GM21447 (cell line): ENCODE measurements at regions not wholly inside any gene's neighbourhood (a gene's known extent, or its start where the extent isn't known, plus 50 kb on each side); places are given as distances from the start of the nearest gene placed in this dataset.
A peak's percentile ranks its signal among the peaks of the same experiment; 100 is the strongest.

ENCODE experiments used
- ATAC-seq: cut with Tn5 transposase; IDR thresholded peaks from one replicate; pipeline ENCODE4 v1.9.1; 2021; ENCODE audit not compliant: unreplicated experiment

DNA sequence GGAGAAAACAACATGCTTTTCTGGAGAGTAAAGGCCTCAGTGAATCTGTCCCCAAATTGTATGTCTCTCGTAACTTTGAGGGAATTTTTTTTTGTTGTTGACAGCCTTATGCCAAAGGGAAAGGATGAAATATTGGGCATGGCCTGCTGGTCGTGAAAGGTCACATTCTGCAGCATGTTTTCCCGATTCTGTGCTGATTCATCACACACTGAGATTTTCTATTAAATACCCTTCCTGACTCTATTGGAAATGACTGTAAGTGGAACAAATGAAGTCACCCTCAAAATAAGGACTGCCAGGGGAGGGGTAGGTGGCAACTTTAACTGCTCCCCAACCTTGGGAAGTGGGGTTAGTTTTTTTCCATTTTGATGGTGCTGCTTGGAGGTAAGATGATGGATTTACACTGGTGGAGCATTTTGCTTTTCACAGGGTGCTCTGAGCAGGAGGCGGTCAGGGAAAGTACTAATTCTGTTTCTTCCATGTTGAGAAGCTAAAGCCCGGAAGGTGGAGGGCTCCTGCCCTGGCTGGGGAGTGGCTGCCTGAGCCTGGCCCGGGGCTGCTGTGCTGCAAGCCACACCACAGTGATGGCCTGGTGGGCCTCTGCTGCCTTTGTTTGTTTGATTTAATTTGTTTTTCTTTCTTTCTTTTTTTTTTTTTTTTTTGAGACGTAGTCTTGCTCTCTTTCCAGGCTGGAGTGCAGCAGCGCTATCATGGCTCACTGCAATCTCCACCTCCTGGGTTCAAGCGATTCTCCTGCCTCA, 116.8 kb upstream of the SPATA13 start:
- no peak for ATAC-seq

GRCh38 chr13:24045597-24045996, 114.9 kb upstream of the SPATA13 start:
- no peak for ATAC-seq

DNA sequence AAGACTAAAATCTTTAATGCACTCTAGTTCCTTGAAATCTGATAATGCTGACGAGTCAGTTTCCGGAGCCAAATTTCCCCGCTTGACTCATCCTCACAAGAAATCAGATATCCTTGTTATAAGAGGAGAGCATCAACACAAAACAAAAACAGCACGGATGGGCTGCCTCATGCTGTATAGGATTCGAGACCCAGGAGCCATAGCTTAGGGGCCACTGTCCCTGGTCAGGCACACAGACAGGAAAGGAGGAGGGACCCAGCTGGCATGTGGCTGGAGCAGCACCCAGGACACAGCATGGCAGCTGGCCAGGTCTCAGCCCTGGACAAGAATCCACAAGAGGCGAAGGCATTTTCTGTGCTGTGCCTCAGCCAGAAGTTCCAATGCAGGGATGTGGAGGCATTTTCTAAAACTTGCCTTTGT, 110.2 kb upstream of the SPATA13 start:
- ATAC-seq: no peak

DNA sequence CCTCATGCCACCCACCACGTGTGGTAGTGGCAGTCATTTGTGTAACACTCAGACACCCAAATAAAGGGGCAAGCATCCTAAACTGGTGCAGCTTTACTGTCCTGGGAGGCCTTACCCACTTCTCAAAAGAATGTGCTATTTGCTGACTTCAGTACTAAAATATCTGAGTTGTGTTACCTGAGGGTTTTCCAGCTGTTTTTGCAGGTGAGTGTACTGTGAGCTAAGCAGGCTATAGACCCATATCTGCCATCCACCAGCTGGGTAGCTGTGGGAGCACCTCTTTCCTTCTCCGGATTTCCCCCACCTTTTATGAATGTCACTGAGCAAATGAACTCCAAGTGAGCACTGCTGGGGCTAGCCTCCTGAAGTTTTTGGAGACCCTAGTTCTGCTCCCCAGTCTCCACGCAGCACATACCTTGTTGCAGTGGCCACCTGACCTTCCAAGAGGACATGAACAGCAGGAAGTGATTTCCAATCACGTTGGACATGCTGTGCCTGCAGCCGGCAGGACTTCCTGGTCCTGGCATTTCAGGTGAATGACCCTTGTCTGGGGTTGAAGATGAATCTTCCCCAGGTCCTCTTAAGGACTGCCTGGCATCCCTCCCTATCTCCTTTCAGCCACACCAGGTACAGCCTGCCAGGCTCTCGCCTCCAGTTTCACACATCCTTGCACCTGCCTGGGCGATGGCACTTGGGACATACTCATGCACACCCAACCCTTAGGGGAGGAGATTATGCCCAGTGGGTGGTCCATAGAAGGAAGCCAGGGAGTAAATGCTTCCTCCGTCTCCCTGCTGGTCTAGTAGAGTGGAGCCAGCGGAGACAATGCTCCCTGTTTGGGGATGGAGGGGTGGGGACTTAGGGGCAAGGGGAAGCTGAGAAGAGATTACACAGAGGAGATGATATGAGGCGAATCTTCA, 109.5 kb upstream of the SPATA13 start:
- ATAC-seq: no peak

GRCh38 chr13:24052547-24053518, 107.7 kb upstream of the SPATA13 start:
- no peak for ATAC-seq

DNA sequence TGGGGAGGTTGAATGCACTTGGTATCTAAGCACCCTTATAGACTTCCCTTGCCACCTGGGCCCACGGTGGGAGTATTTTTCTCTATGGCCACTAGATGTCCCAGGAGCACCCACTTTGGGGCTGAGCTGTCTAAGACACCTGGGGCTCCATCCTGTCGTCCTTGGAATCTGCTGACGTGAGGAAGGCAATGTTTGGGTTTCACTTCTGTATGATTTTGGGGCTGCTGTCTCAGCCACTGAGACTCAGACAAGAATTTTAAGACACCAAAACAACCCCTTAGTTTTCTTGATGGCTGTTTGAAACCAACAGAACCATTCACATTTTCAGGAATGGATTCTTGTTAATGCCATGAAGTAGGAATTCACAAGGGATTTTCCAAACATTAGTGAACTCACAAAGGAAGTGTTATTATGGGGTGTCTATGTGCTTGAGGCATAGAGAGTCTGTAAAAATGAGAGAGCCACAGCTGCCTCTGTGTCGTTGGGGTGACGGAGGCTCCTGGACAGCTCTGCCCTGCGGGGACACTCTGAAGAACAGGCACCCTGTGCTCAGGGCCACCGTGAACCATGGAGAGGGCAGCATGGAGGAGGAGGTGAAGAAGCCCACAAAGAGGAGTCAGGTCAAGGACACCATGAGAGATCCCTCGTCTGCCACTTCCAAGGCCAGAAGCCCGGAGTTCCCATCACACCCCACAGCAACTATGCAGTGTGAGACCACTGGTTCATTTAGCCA, 106.8 kb upstream of the SPATA13 start:
- ATAC-seq: peak; percentile 75

DNA sequence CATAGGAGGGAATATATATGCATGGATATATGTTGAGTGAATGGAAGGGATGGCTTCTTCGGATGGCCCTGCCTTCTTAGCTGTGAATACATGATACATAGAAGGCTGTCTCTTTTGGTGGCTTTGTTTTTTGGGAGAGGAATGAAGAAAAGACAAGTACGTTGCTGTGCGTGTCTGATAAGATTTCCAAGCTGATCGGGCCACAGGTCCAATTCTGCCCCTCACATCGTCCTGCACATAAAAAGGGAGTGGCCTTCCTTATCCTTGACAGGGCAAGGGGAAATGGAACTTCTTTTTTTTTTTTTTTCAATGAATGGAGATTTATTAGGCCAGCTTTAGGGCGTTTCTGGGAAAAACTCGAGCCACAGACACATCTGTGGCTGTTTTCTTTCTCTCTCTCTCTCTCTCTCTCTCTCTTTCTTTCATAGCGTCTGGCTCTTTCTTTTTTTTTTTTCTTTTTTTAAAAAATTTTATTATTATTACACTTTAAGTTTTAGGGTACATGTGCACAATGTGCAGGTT, 103.8 kb upstream of the SPATA13 start:
- ATAC-seq: no peak

DNA sequence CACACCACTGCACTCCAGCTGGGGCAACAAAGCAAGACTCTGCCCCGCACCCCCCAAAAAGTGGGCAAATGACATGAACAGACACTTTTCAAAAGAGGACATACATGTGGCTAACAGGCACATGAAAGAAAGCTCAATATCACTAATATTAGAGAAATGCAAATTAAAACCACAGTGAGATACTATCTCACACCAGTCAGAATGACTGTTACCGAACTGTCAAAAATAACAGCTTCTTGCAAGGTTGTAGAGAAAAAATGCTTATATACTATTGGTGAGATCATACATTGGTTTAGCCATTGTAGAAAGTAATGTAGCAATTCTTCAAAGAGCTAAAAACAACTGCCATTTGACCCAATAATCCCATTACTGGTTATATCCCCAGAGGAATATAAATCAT, 99.5 kb upstream of the SPATA13 start:
- ATAC-seq: no peak

GRCh38 chr13:24063281-24063877, 97.1 kb upstream of the SPATA13 start:
- ATAC-seq: no peak

DNA sequence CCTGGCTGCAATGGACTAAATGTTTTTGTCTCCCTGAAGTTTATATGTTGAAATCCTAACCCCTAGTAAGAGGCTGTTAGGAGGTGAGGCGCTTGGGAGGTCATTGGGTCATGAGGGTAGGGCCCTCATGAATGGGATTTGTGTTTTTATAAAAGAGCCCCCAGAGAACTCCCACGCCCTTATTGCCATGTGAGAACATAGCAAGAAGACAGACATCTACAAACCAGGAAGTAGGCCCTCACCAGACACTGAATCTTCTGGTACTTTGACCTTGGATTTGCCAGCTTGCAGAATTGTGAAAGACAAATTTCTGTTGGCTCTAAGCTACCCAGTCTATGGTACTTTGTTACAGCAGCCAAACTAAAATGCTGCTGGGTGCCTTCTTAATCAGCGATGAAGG, 96.1 kb upstream of the SPATA13 start:
- ATAC-seq: no peak

DNA sequence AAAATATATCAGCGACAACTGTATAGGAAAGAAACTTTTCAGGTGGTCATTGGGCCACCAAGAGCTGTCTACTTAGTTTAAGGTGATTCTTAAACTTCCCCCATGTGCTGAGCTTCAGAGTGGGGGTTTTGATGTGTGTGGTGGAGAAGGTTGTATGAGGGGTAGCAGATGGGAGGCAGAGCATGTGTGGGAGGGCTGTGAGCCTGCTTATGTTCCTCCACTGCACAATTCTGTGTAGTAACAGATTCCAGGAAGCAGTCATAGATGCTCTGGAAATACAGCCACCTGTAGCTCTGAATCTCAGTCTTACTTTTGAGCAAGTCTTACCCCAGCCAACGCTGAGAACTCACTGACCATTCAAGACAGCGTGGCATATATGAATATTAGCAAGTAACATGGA, 95.3 kb upstream of the SPATA13 start:
- no peak for ATAC-seq

- no peak for ATAC-seq
Measured at GRCh38 chr13:24066405-24067295, 93.9 kb upstream of the SPATA13 start.

GRCh38 chr13:24068472-24068871, 92.0 kb upstream of the SPATA13 start:
- no peak for ATAC-seq

- ATAC-seq: no peak
Measured at GRCh38 chr13:24071016-24071415, 89.5 kb upstream of the SPATA13 start.

DNA sequence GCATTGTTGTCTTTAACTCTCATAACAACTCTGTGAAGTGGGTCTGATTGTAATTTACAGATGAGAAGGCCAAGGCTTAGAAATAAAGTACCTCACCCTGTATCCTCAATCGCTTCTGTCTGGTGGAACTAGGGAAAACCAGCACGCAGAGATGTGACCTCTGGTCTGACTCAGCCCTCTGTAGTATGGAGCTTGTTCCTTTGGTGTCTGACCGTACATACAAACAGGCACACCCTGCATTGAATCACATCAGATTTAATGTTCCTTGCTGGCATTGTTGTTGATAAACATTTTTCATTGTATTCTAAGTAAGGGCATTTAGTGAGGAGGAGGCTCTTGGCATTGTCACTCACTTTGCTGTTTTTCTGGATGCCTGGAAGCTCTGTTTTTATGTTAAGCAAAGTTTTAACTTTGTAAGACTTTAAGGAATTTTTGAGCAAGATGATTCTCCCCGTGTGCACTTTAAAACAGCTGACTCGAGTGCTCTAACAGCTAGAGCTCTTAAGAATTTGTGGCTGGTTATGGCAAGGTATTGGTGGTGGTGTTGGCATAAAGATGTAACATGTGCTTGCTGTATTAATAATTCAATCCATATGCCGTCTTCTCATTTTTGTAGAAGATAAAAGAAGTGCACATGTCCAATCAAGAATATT, 89.0 kb upstream of the SPATA13 start:
- no peak for ATAC-seq

- no peak for ATAC-seq
Measured at GRCh38 chr13:24073657-24074056, 86.9 kb upstream of the SPATA13 start.

- no peak for ATAC-seq
Measured at GRCh38 chr13:24074678-24075077, 85.8 kb upstream of the SPATA13 start.
